ENCODE measurements at regions not wholly inside any gene's neighbourhood (a gene's known extent, or its start where the extent isn't known, plus 50 kb on each side); places are given as distances from the start of the nearest gene placed in this dataset.
A peak's percentile ranks its signal among the peaks of the same experiment; 100 is the strongest.

GRCh38 chr16:87000001-87000400 is 317.2 kb downstream of the C16orf95 start:
- no peak for DNase-seq (ENCODE audit: low spot score)
- intact Hi-C loops (cut with DNase I), result no loop called here

- intact Hi-C loops (cut with DNase I), result no loop called here
- DNase-seq (ENCODE audit: low spot score), result no peak
Measured at GRCh38 chr16:87002717-87003413, 314.3 kb downstream of the C16orf95 start.

GRCh38 chr16:87003414-87003755 is 313.8 kb downstream of the C16orf95 start:
- DNase-seq (ENCODE audit: low spot score), result no peak
- intact Hi-C loops (cut with DNase I), result no loop called here

GRCh38 chr16:87006021-87006420 is 311.2 kb downstream of the C16orf95 start:
- intact Hi-C loops (cut with DNase I), result no loop called here
- DNase-seq (ENCODE audit: low spot score), result no peak

- intact Hi-C loops (cut with DNase I), result no loop called here
- DNase-seq (ENCODE audit: low spot score), result no peak
Measured at GRCh38 chr16:87006789-87007745, 310.1 kb downstream of the C16orf95 start.

- DNase-seq (ENCODE audit: low spot score), result no peak
- intact Hi-C loops (cut with DNase I), result no loop called here
Measured at GRCh38 chr16:87007907-87008306, 309.3 kb downstream of the C16orf95 start.

GRCh38 chr16:87008664-87009063 is 308.5 kb downstream of the C16orf95 start:
- no peak for DNase-seq (ENCODE audit: low spot score)
- intact Hi-C loops (cut with DNase I), result no loop called here

GRCh38 chr16:87012954-87013938 is 303.9 kb downstream of the C16orf95 start:
- no peak for DNase-seq (ENCODE audit: low spot score)
- intact Hi-C loops (cut with DNase I), result no loop called here

- intact Hi-C loops (cut with DNase I), result no loop called here
- DNase-seq (ENCODE audit: low spot score), result no peak
Measured at GRCh38 chr16:87014112-87014511, 303.1 kb downstream of the C16orf95 start.

GRCh38 chr16:87015021-87015420 is 302.2 kb downstream of the C16orf95 start:
- no peak for DNase-seq (ENCODE audit: low spot score)
- intact Hi-C loops (cut with DNase I), result no loop called here

- intact Hi-C loops (cut with DNase I), result no loop called here
- no peak for DNase-seq (ENCODE audit: low spot score)
Measured at GRCh38 chr16:87016046-87017035, 300.9 kb downstream of the C16orf95 start.

GRCh38 chr16:87017371-87018012 is 299.7 kb downstream of the C16orf95 start:
- intact Hi-C loops (cut with DNase I), result no loop called here
- no peak for DNase-seq (ENCODE audit: low spot score)

GRCh38 chr16:87025676-87026075 is 291.5 kb downstream of the C16orf95 start:
- intact Hi-C loops (cut with DNase I), result no loop called here
- no peak for DNase-seq (ENCODE audit: low spot score)

- intact Hi-C loops (cut with DNase I), result no loop called here
- DNase-seq (ENCODE audit: low spot score), result peak; percentile 71
Measured at GRCh38 chr16:87027056-87027616, 290.1 kb downstream of the C16orf95 start.

GRCh38 chr16:87028481-87029320 is 288.5 kb downstream of the C16orf95 start:
- intact Hi-C loops (cut with DNase I), result no loop called here
- DNase-seq (ENCODE audit: low spot score), result peak; percentile 69

GRCh38 chr16:87032554-87032953 is 284.6 kb downstream of the C16orf95 start:
- DNase-seq (ENCODE audit: low spot score), result peak; percentile 38
- intact Hi-C loops (cut with DNase I), result no loop called here

GRCh38 chr16:87033021-87033471 is 284.1 kb downstream of the C16orf95 start:
- intact Hi-C loops (cut with DNase I), result no loop called here
- peak; percentile 74 for DNase-seq (ENCODE audit: low spot score)
